ENCODE measurements at regions not wholly inside any gene's neighbourhood (a gene's known extent, or its start where the extent isn't known, plus 50 kb on each side); places are given as distances from the start of the nearest gene placed in this dataset.

DNA sequence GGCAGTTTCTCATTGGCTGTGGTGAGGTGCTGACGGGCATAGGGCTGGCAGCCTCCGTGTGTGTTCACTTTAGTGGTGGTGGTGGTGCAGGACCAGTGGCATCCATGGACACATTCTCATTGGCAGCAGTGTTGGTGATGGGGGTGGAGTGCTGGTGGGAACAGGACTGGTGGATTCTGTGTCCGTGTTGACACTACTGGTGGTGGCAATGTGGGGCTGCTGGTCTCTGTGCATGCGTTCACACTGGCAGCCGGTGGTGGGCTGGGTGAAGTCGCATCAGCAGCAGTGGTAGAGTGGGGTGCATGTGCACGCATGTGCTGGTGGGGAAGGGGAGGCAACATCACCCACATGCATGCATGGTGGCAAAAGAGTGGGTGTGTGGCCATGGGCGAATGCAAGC lies 1471.4 kb upstream of the PCDH20 start:
- no peak for TF ChIP-seq POLR2A (IDR thresholded peaks at IDR 0.05)
- TF ChIP-seq, protein P1, sequence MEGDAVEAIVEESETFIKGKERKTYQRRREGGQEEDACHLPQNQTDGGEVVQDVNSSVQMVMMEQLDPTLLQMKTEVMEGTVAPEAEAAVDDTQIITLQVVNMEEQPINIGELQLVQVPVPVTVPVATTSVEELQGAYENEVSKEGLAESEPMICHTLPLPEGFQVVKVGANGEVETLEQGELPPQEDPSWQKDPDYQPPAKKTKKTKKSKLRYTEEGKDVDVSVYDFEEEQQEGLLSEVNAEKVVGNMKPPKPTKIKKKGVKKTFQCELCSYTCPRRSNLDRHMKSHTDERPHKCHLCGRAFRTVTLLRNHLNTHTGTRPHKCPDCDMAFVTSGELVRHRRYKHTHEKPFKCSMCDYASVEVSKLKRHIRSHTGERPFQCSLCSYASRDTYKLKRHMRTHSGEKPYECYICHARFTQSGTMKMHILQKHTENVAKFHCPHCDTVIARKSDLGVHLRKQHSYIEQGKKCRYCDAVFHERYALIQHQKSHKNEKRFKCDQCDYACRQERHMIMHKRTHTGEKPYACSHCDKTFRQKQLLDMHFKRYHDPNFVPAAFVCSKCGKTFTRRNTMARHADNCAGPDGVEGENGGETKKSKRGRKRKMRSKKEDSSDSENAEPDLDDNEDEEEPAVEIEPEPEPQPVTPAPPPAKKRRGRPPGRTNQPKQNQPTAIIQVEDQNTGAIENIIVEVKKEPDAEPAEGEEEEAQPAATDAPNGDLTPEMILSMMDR (IDR thresholded peaks at IDR 0.05), result no peak
